Liver (tissue), 8 donors: ENCODE measurements at regions not wholly inside any gene's neighbourhood (a gene's known extent, or its start where the extent isn't known, plus 50 kb on each side); places are given as distances from the start of the nearest gene placed in this dataset.

Experiments
- DNase-seq: peaks from one replicate; pipeline ENCODE4 v3.0.0-alpha.2; 2017; ENCODE audit warnings: low spot score
- H3K27ac ChIP-seq, 2 donors: one replicate each; pipeline ENCODE4 v1.7.0; 2013; ENCODE audit warnings: inconsistent platforms in 2 of 2, low read length in 2 of 2, control low read depth in 1 of 2, low read depth in 1 of 2, mild to moderate bottlenecking in 1 of 2
- H3K27me3 ChIP-seq, 4 donors: one replicate each; pipeline versions ENCODE4 v1.6.1 to v1.7.0; 2013; ENCODE audit warnings: low read length in 3 of 4, inconsistent platforms in 1 of 4, mild to moderate bottlenecking in 1 of 4, moderate library complexity in 1 of 4; ENCODE audit not compliant: control insufficient read depth in 4 of 4, insufficient read depth in 4 of 4
- H3K36me3 ChIP-seq, 4 donors: one replicate each; pipeline versions ENCODE4 v1.6.1 to v1.7.0; 2013; ENCODE audit warnings: low read length in 3 of 4, mild to moderate bottlenecking in 3 of 4, low read depth in 1 of 4, moderate library complexity in 1 of 4; ENCODE audit not compliant: control insufficient read depth in 4 of 4, insufficient read depth in 3 of 4
- H3K4me1 ChIP-seq, 4 donors: one replicate each; pipeline versions ENCODE4 v1.6.1 to v1.7.0; 2013; ENCODE audit warnings: low read length in 3 of 4, mild to moderate bottlenecking in 3 of 4, moderate library complexity in 1 of 4; ENCODE audit not compliant: control insufficient read depth in 4 of 4, insufficient read depth in 4 of 4
- H3K4me3 ChIP-seq, 3 donors: one replicate each; pipeline versions ENCODE4 v1.6.1 to v1.7.0; 2013; ENCODE audit warnings: low read length in 3 of 3, control low read depth in 1 of 3, low read depth in 1 of 3, mild to moderate bottlenecking in 1 of 3
- H3K9ac ChIP-seq, 2 donors: one replicate each; pipeline ENCODE4 v1.7.0; 2013; ENCODE audit warnings: low read length in 2 of 2, mild to moderate bottlenecking in 2 of 2, moderate library complexity in 2 of 2, control low read depth in 1 of 2, low read depth in 1 of 2
- H3K9me3 ChIP-seq, 4 donors: one replicate each; pipeline versions ENCODE4 v1.6.1 to v1.7.0; 2013; ENCODE audit warnings: low read length in 3 of 4; ENCODE audit not compliant: control insufficient read depth in 4 of 4
- ATF3 ChIP-seq: IDR thresholded peaks from 2 replicates; pipeline ENCODE4 v1.6.1; 2016; ENCODE audit warnings: antibody characterized with exemption
- CTCF ChIP-seq: fragments of 150-350 bp; IDR thresholded peaks from 2 replicates; pipeline ENCODE4 v1.5.1; 2017; ENCODE audit warnings: improper control_type of control experiment, low read depth, low read length; ENCODE audit not compliant: missing input control
- EGR1 ChIP-seq, 2 donors: IDR thresholded peaks; 2 replicates each; pipeline ENCODE4 v1.6.1; 2016 to 2018; ENCODE audit warnings: antibody characterized with exemption in 2 of 2, low read depth in 2 of 2
- FOXA1 ChIP-seq: IDR thresholded peaks from 2 replicates; pipeline ENCODE4 v1.6.1; 2016; ENCODE audit warnings: antibody characterized with exemption
- FOXA2 ChIP-seq: IDR thresholded peaks from 2 replicates; pipeline ENCODE4 v1.6.1; 2016; ENCODE audit warnings: antibody characterized with exemption
- GABPA ChIP-seq, 2 donors: IDR thresholded peaks in 1 of 2; conservative IDR thresholded peaks in 1 of 2; 2 replicates each; pipeline ENCODE4 v1.6.1; 2016; ENCODE audit warnings: antibody characterized with exemption in 2 of 2, mild to moderate bottlenecking in 1 of 2, moderate library complexity in 1 of 2
- HNF4A ChIP-seq, 2 donors: conservative IDR thresholded peaks; 2 replicates each; pipeline ENCODE4 v1.6.1; 2016; ENCODE audit warnings: antibody characterized with exemption in 2 of 2, mild to moderate bottlenecking in 2 of 2
- HNF4G ChIP-seq: IDR thresholded peaks from 2 replicates; pipeline ENCODE4 v1.6.1; 2016; ENCODE audit warnings: antibody characterized with exemption
- JUND ChIP-seq, 2 donors: IDR thresholded peaks; 2 replicates each; pipeline ENCODE4 v1.6.1; 2016; ENCODE audit warnings: antibody characterized with exemption in 2 of 2
- MAX ChIP-seq: IDR thresholded peaks from 2 replicates; pipeline ENCODE4 v1.6.1; 2016; ENCODE audit warnings: antibody characterized with exemption
- NR2F2 ChIP-seq: IDR thresholded peaks from 2 replicates; pipeline ENCODE4 v1.6.1; 2016; ENCODE audit warnings: antibody characterized with exemption
- RAD21 ChIP-seq, 2 donors: IDR thresholded peaks; 2 replicates each; pipeline ENCODE4 v1.6.1; 2016; ENCODE audit warnings: antibody characterized with exemption in 2 of 2, mild to moderate bottlenecking in 2 of 2
- REST ChIP-seq: IDR thresholded peaks from 2 replicates; pipeline ENCODE4 v1.6.1; 2016; ENCODE audit warnings: antibody characterized with exemption, mild to moderate bottlenecking
- RXRA ChIP-seq, 2 donors: IDR thresholded peaks; 2 replicates each; pipeline ENCODE4 v1.6.1; 2017 to 2018; ENCODE audit warnings: antibody characterized with exemption in 2 of 2, mild to moderate bottlenecking in 1 of 2
- SP1 ChIP-seq: IDR thresholded peaks from 2 replicates; pipeline ENCODE4 v1.6.1; 2018; ENCODE audit warnings: antibody characterized with exemption, mild to moderate bottlenecking
- TAF1 ChIP-seq: conservative IDR thresholded peaks from 2 replicates; pipeline ENCODE4 v1.6.1; 2016; ENCODE audit warnings: antibody characterized with exemption, mild to moderate bottlenecking
- YY1 ChIP-seq: IDR thresholded peaks from 2 replicates; pipeline ENCODE4 v1.6.1; 2016; ENCODE audit warnings: antibody characterized with exemption, mild to moderate bottlenecking
- ZBTB33 ChIP-seq: IDR thresholded peaks from 2 replicates; pipeline ENCODE4 v1.6.1; 2016; ENCODE audit warnings: antibody characterized with exemption
- WGBS: extraction: QIAGEN DNeasy Blood & Tissue Kit; methylation state at CpG from one replicate; pipeline ENCODE4 v1.1.7; 2013; 5-methylcytosine and 5-hydroxymethylcytosine counted together
- donor health status: healthy.
- donor health status: healthy.
- donor health status: healthy.
- donor health status: healthy.
- donor health status: healthy.

GRCh38 chr13:104565888-104566287 is 1499.7 kb upstream of the SLC10A2 start:
- 66% methylated on average over 4 of the region's 4 CpGs for WGBS
- H3K9ac ChIP-seq = no peak overlapping the region
- no peaks in the 10 kb centered on the region for H3K9me3 ChIP-seq
- no peaks in the 10 kb centered on the region for H3K4me1 ChIP-seq
- H3K27me3 ChIP-seq = no peaks in the 10 kb centered on the region
- H3K27ac ChIP-seq = no peak overlapping the region
- no peak for DNase-seq
- TF ChIP-seq CTCF = no peak
- TF ChIP-seq RXRA (IDR thresholded peaks at IDR 0.05) = no peak
- TF ChIP-seq NR2F2 = no peak
- no peak for TF ChIP-seq FOXA1
- TF ChIP-seq JUND (IDR thresholded peaks at IDR 0.05) = no peak
- no peak for TF ChIP-seq HNF4G
- TF ChIP-seq SP1 = no peak
- H3K36me3 ChIP-seq = no peaks in the 10 kb centered on the region
- no peak overlapping the region for H3K4me3 ChIP-seq

- WGBS = 87% methylated on average over 1 of the region's 1 CpG
These were observed 1487.7 kb upstream of the SLC10A2 start for GRCh38 chr13:104553896-104554295.

More at GRCh38 chr13:104553896-104554295, 1487.7 kb upstream of the SLC10A2 start:
- H3K4me3 ChIP-seq = no peak overlapping the region
- H3K27ac ChIP-seq = no peak overlapping the region
- no peaks in the 10 kb centered on the region for H3K9me3 ChIP-seq
- H3K9ac ChIP-seq = no peak overlapping the region
- H3K27me3 ChIP-seq = peaks cover 0 to 3% (median 0%) of the 10 kb centered on the region in 4 donors
- DNase-seq = no peak
- H3K36me3 ChIP-seq = no peaks in the 10 kb centered on the region
- TF ChIP-seq SP1 (no peak), JUND (IDR thresholded peaks at IDR 0.05) (no peak), YY1 (no peak), NR2F2 (no peak), HNF4A (conservative IDR thresholded peaks at IDR 0.05) (no peak), FOXA2 (no peak), EGR1 (IDR thresholded peaks at IDR 0.05; ENCODE audit: low read depth in 2 of 2) (no peak), MAX (no peak), HNF4G (no peak), CTCF (no peak), ZBTB33 (no peak), REST (no peak), RXRA (IDR thresholded peaks at IDR 0.05) (no peak), FOXA1 (no peak), ATF3 (no peak), RAD21 (IDR thresholded peaks at IDR 0.05) (no peak), GABPA (IDR thresholded peaks at IDR 0.05 in 1 of 2, conservative IDR thresholded peaks at IDR 0.05 in 1 of 2) (no peak), TAF1 (no peak)
- H3K4me1 ChIP-seq = no peaks in the 10 kb centered on the region
